Activated T-cell treated with anti-CD3 and anti-CD28 coated beads, Interleukin-2, amount 50 U/mL, for 4 hours (primary cell): ENCODE measurements at regions not wholly inside any gene's neighbourhood (a gene's known extent, or its start where the extent isn't known, plus 50 kb on each side); places are given as distances from the start of the nearest gene placed in this dataset.

Experiments used
- ATAC-seq, 2 donors: fragments of 200-7000 bp; cut with Tn5 transposase; one replicate each; pipeline ENCODE4 v1.10.0; 2021
- DNase-seq: peaks from one replicate; pipeline ENCODE4 v3.0.0-alpha.2; 2020
- H3K27me3 Mint-ChIP-seq: one replicate; pipeline ENCODE4 v1.8.0; 2021; ENCODE audit warnings: low read depth, mixed read lengths
- H3K36me3 Mint-ChIP-seq: one replicate; pipeline ENCODE4 v1.8.0; 2022; ENCODE audit warnings: mixed read lengths; ENCODE audit not compliant: insufficient read depth
- H3K4me1 Mint-ChIP-seq: one replicate; pipeline ENCODE4 v1.8.0; 2021; ENCODE audit warnings: low read depth, mixed read lengths
- H3K4me3 Mint-ChIP-seq: one replicate; pipeline ENCODE4 v1.8.0; 2021; ENCODE audit warnings: mild to moderate bottlenecking, moderate library complexity, mixed read lengths
- H3K9me3 Mint-ChIP-seq: one replicate; pipeline ENCODE4 v1.8.0; 2021; ENCODE audit warnings: mixed read lengths

GRCh38 chr7:49400891-49401550, 372.4 kb upstream of the VWC2 start:
- H3K9me3 Mint-ChIP-seq, result no peaks in the 10 kb centered on the region
- H3K4me3 Mint-ChIP-seq, result no peak overlapping the region
- H3K27me3 Mint-ChIP-seq, result no peaks in the 10 kb centered on the region
- DNase-seq (no peak), ATAC-seq (no peak)
- H3K4me1 Mint-ChIP-seq, result no peaks in the 10 kb centered on the region
- no peaks in the 10 kb centered on the region for H3K36me3 Mint-ChIP-seq

- no peaks in the 10 kb centered on the region for H3K27me3 Mint-ChIP-seq
- no peaks in the 10 kb centered on the region for H3K9me3 Mint-ChIP-seq
- DNase-seq, result no peak
- H3K4me1 Mint-ChIP-seq, result no peaks in the 10 kb centered on the region
- no peaks in the 10 kb centered on the region for H3K36me3 Mint-ChIP-seq
- H3K4me3 Mint-ChIP-seq, result no peak overlapping the region
- no peak for ATAC-seq
These were observed 369.6 kb upstream of the VWC2 start for GRCh38 chr7:49403844-49404243.

- H3K27me3 Mint-ChIP-seq, result no peaks in the 10 kb centered on the region
- DNase-seq, result no peak
- ATAC-seq, result no peak
- no peaks in the 10 kb centered on the region for H3K4me1 Mint-ChIP-seq
- H3K36me3 Mint-ChIP-seq, result no peaks in the 10 kb centered on the region
- H3K9me3 Mint-ChIP-seq, result peaks cover 5% of the 10 kb centered on the region
- no peak overlapping the region for H3K4me3 Mint-ChIP-seq
These were observed 366.2 kb upstream of the VWC2 start for GRCh38 chr7:49407205-49407604.

- ATAC-seq, result no peak
- Mint-ChIP-seq H3K4me1 (no peaks in the 10 kb centered on the region), H3K4me3 (no peak overlapping the region)
These were observed 356.4 kb upstream of the VWC2 start for GRCh38 chr7:49417034-49417433.

GRCh38 chr7:49418963-49419362, 354.5 kb upstream of the VWC2 start:
- no peaks in the 10 kb centered on the region for H3K36me3 Mint-ChIP-seq
- H3K4me1 Mint-ChIP-seq, result no peaks in the 10 kb centered on the region
- ATAC-seq (no peak), DNase-seq (no peak)
- no peaks in the 10 kb centered on the region for H3K27me3 Mint-ChIP-seq
- H3K9me3 Mint-ChIP-seq, result peaks cover 12% of the 10 kb centered on the region
- H3K4me3 Mint-ChIP-seq, result no peak overlapping the region

More at GRCh38 chr7:49417034-49417433, 356.4 kb upstream of the VWC2 start:
- H3K27me3 Mint-ChIP-seq, result no peaks in the 10 kb centered on the region
- H3K36me3 Mint-ChIP-seq, result no peaks in the 10 kb centered on the region
- no peak for DNase-seq
- H3K9me3 Mint-ChIP-seq, result peaks cover 12% of the 10 kb centered on the region

- ATAC-seq (no peak), DNase-seq (no peak)
- Mint-ChIP-seq H3K4me3 (no peak overlapping the region), H3K9me3 (peaks cover 4% of the 10 kb centered on the region), H3K27me3 (no peaks in the 10 kb centered on the region), H3K4me1 (no peaks in the 10 kb centered on the region), H3K36me3 (no peaks in the 10 kb centered on the region)
These were observed 350.9 kb upstream of the VWC2 start for GRCh38 chr7:49422564-49422963.

GRCh38 chr7:49424109-49424508, 349.3 kb upstream of the VWC2 start:
- no peaks in the 10 kb centered on the region for H3K4me1 Mint-ChIP-seq
- ATAC-seq, result no peak

GRCh38 chr7:49425277-49425818, 348.1 kb upstream of the VWC2 start:
- no peaks in the 10 kb centered on the region for H3K36me3 Mint-ChIP-seq
- ATAC-seq, result no peak
- H3K9me3 Mint-ChIP-seq, result peaks cover 7% of the 10 kb centered on the region
- H3K4me1 Mint-ChIP-seq, result no peaks in the 10 kb centered on the region
- no peaks in the 10 kb centered on the region for H3K27me3 Mint-ChIP-seq
- DNase-seq, result no peak
- no peak overlapping the region for H3K4me3 Mint-ChIP-seq

More at GRCh38 chr7:49424109-49424508, 349.3 kb upstream of the VWC2 start:
- peaks cover 7% of the 10 kb centered on the region for H3K9me3 Mint-ChIP-seq
- no peaks in the 10 kb centered on the region for H3K27me3 Mint-ChIP-seq
- DNase-seq, result no peak
- no peak overlapping the region for H3K4me3 Mint-ChIP-seq
- H3K36me3 Mint-ChIP-seq, result no peaks in the 10 kb centered on the region

GRCh38 chr7:49432254-49432653, 341.2 kb upstream of the VWC2 start:
- DNase-seq, result no peak
- H3K9me3 Mint-ChIP-seq, result peaks cover 7% of the 10 kb centered on the region
- no peaks in the 10 kb centered on the region for H3K36me3 Mint-ChIP-seq
- no peak for ATAC-seq
- H3K4me3 Mint-ChIP-seq, result no peak overlapping the region
- H3K27me3 Mint-ChIP-seq, result no peaks in the 10 kb centered on the region
- H3K4me1 Mint-ChIP-seq, result no peaks in the 10 kb centered on the region

- H3K27me3 Mint-ChIP-seq, result no peaks in the 10 kb centered on the region
- DNase-seq, result no peak
- H3K36me3 Mint-ChIP-seq, result no peaks in the 10 kb centered on the region
- H3K4me1 Mint-ChIP-seq, result no peaks in the 10 kb centered on the region
- no peak overlapping the region for H3K4me3 Mint-ChIP-seq
- ATAC-seq, result no peak
- peaks cover 4% of the 10 kb centered on the region for H3K9me3 Mint-ChIP-seq
These were observed 339.6 kb upstream of the VWC2 start for GRCh38 chr7:49433794-49434193.

- DNase-seq (no peak), ATAC-seq (no peak)
- Mint-ChIP-seq H3K36me3 (no peaks in the 10 kb centered on the region), H3K4me1 (no peaks in the 10 kb centered on the region), H3K9me3 (peaks cover 4% of the 10 kb centered on the region), H3K4me3 (no peak overlapping the region), H3K27me3 (no peaks in the 10 kb centered on the region)
These were observed 338.6 kb upstream of the VWC2 start for GRCh38 chr7:49434846-49435245.

GRCh38 chr7:49438281-49438680, 335.2 kb upstream of the VWC2 start:
- Mint-ChIP-seq H3K4me3 (no peak overlapping the region), H3K36me3 (no peaks in the 10 kb centered on the region), H3K9me3 (peaks cover 4% of the 10 kb centered on the region), H3K27me3 (no peaks in the 10 kb centered on the region), H3K4me1 (no peaks in the 10 kb centered on the region)
- no peak for DNase-seq
- no peak for ATAC-seq

GRCh38 chr7:49443515-49443914, 329.9 kb upstream of the VWC2 start:
- Mint-ChIP-seq H3K27me3 (no peaks in the 10 kb centered on the region), H3K9me3 (peaks cover 6% of the 10 kb centered on the region), H3K4me1 (no peaks in the 10 kb centered on the region), H3K4me3 (no peak overlapping the region), H3K36me3 (no peaks in the 10 kb centered on the region)
- no peak for DNase-seq
- no peak for ATAC-seq

- no peaks in the 10 kb centered on the region for H3K27me3 Mint-ChIP-seq
- H3K9me3 Mint-ChIP-seq, result peaks cover 10% of the 10 kb centered on the region
- no peak overlapping the region for H3K4me3 Mint-ChIP-seq
- no peak for ATAC-seq
- no peaks in the 10 kb centered on the region for H3K4me1 Mint-ChIP-seq
- DNase-seq, result no peak
- H3K36me3 Mint-ChIP-seq, result no peaks in the 10 kb centered on the region
These were observed 320.0 kb upstream of the VWC2 start for GRCh38 chr7:49453486-49453885.

- Mint-ChIP-seq H3K4me3 (no peak overlapping the region), H3K27me3 (no peaks in the 10 kb centered on the region), H3K36me3 (no peaks in the 10 kb centered on the region), H3K4me1 (no peaks in the 10 kb centered on the region), H3K9me3 (peaks cover 9% of the 10 kb centered on the region)
- ATAC-seq, result no peak
- DNase-seq, result no peak
These were observed 294.0 kb upstream of the VWC2 start for GRCh38 chr7:49479441-49479840.
